HG02885 (cell line): ENCODE measurements at regions not wholly inside any gene's neighbourhood (a gene's known extent, or its start where the extent isn't known, plus 50 kb on each side); places are given as distances from the start of the nearest gene placed in this dataset.
"Not testable (repeated sequence)": the region's sequence is repeated elsewhere in the genome, so short reads cannot be mapped to it uniquely, and the experiment has no call there.

ENCODE experiments used
- ATAC-seq: cut with Tn5 transposase; IDR thresholded peaks from one replicate; pipeline ENCODE4 v1.9.1; 2021; ENCODE audit warnings: mild to moderate bottlenecking; ENCODE audit not compliant: unreplicated experiment, poor library complexity

DNA sequence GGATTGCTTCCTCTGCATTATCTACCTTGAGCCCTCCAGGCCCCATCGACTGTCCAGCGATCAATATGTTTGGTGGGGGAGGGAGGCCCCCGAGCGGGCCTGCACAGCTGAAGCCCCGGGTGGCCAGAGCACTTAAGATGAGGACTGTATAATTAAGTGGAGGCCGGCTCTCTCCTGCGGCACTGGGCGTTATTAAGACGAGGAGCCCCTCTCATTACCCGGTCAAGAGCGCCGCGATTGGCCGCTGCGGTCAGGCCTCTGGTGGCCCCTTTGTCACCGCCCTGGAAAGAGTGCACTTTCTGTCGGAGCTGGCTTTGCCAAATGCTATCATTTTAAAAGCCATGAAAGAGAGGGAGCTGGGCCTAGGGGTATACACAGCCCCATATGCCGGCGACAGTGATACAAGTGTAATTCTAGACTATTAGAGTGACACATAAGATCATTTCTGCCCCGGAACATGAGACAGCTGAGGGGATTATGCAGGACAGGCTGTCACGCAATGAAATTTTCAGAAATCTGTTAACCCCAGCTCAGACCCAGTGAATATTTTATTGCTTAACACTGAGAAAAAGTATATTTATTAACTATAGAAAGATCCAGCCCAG, 106.3 kb upstream of the IRX1 start:
- ATAC-seq = no peak

DNA sequence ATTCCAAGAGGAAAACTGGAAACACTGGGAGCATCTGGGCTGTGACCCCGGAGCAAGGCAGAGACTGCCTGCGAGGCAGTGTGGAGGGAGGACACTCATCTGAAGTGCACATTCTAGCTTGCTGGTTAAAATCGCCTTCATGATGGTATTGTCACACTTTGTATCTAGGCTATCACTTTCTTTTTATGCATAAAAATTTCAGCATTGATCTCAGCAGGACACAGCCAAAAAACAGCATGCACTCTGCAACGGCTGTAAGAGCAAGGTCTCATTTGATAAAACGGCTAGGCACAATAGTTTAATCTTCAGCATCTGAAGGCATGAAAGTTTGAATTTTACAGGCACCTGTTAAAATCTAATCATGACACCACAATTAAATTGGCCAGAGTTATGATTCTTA, 110.8 kb upstream of the IRX1 start:
- ATAC-seq = no peak

- ATAC-seq = no peak
Measured at GRCh38 chr5:3481175-3481574, 114.5 kb upstream of the IRX1 start.

- no peak for ATAC-seq
Measured at GRCh38 chr5:3475674-3476073, 120.0 kb upstream of the IRX1 start.

- no peak for ATAC-seq
Measured at GRCh38 chr5:3466392-3466791, 129.2 kb upstream of the IRX1 start.

DNA sequence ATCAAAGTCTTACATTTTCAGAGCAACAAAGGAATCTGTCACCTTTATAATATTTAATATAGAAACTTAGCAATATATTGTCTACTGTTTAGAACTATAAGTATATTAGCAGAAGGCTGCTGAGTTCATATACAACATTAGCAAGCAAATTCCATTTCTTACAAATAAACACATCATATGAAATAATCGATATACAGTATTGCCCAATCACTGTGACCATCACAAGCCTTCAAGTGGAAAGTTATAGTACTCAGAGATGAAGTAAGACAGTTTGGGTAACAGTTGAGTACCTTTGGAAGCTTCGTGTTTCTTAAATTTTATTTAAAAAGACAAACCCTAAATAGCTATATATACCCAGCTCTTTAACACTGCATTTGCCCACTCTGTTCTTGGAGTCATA, 135.2 kb upstream of the IRX1 start:
- ATAC-seq = no peak

DNA sequence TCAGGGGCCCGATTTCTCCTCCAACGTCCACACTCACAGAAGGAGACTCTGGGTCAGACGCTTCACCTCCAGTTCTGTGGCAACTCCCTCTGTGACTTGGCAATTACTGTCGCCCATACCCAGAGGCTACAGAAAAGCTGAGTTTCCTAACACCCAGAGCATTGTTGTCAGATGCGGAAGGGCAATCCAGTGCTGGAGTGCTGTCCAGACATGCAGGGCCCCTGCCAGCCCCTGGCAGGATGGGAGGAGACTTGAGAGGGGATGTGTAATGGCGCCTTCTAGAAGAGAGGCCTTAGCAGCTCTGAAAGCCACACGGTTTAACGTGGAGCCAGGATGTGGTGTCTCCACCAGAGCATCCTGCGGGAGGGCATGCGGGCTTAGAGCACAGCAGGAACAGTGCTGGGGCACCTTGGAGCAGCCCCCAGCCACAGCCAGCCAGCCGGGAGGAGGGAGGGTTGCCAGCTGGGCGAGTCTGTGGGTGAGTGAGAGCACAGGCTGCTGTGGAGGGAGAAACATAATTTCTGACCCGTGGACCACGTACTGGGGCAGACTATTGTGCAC, 139.4 kb upstream of the IRX1 start:
- ATAC-seq = no peak

- not testable (repeated sequence) for ATAC-seq
Measured at GRCh38 chr5:3454028-3454427, 141.6 kb upstream of the IRX1 start.

DNA sequence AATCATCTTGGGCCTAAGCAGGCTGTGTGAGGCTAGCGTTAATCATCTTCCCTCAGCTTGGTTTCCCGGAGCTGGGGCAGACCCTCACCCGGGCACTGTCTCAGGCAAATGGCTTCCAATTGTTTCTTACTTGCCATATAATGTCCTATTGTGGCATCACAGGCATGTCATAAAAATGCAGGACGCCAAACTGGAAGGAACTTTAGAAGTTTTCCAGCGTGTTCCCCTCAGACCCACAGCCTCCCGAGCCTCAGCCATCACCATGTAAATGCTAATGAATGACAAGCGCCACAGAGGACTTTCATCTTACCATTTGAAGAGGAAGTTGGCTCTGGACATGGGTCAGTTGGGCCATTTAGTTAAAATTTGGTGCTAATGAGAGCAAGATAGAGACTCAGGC, 143.0 kb upstream of the IRX1 start:
- no peak for ATAC-seq

DNA sequence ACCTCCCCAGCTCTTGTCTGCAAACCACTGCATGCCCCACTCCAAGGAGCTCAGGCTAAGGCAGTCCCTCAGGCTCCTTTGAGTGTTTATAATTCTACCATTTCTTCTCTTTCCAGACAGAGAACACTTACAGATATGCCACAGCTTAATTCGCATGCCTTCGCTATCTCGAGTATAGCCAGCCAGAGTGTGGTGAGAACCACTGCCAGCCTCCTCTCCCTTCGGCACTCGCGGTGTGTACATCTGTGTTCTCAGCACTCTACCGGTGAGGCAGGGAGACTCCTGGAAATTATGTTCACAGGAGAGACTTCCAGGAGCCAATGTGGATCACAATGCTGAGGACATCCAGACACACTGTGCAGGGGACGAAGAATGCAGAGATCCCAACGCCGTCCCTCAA, 143.7 kb upstream of the IRX1 start:
- ATAC-seq = no peak

DNA sequence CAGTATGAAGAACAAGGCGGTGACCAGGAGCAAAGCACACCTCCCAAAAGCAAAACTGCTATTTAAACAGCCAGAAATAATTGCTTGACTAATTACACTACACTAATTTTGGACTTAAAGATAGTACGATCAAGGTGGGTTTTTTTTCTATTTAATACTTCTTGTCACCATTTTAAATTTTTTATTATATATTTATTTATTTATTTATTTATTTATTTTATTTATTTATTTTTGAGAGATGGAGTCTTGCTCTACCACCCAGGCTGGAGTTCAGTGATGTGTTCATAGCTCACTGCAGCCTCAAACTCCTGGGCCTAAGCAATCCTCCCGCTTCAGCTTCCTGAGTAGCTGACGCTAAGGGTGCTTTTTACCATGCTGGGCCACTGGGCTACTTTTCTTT, 146.2 kb upstream of the IRX1 start:
- ATAC-seq = no peak

DNA sequence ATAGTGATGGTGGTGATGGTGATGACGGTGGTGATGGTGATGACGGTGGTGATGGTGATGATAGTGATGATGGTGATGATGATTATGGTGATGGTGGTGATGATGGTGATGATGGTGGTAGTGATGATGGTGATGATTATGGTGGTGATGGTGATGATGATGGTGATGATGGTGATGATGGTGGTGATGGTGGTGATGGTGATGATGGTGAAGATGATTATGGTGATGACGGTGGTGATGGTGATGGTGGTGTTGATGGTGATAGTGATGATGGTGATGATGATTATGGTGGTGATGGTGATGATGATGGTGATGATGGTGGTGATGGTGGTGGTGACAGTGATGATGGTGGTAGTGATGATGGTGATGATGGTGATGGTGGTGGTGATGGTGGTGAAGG, 149.2 kb upstream of the IRX1 start:
- no peak for ATAC-seq

DNA sequence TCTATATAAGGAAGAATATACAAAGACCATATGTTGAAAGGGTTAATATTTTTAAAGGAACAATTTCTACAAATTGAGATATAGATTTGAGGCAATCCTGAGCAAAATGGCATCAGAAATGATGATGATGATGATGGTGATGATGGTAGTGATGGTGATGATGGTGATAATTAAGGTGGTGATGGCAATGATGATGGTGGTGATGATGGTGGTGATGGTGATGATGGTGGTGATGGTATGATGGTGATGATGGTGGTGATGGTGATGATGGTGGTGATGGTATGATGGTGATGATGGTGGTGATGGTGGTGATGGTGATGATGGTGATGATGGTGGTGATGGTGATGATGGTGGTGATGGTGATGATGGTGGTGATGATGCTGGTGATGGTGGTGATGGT, 150.1 kb upstream of the IRX1 start:
- not testable (repeated sequence) for ATAC-seq

GRCh38 chr5:3432135-3432534, 163.5 kb upstream of the IRX1 start:
- no peak for ATAC-seq

GRCh38 chr5:3430691-3431090, 164.9 kb upstream of the IRX1 start:
- ATAC-seq = no peak

DNA sequence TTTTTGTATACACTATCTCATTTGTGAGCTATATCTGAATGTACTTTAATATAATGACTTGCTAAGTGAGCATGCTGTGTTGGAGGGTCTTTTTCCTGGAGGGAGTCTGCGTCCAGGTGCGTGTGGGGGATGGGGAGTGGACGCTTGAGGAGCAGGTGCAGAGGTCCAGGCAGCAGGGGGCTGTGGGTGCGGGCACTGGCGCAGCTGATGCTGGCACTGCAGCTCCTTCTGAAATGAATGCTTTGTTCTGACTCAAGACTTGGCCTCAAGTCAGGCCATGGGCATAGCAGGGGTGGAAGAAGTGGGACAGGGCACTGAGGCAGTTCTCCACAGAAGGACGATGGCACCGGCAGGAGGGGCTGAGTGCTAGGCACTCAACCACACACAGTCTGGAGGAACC, 165.7 kb upstream of the IRX1 start:
- no peak for ATAC-seq

GRCh38 chr5:3428334-3428733, 167.3 kb upstream of the IRX1 start:
- ATAC-seq = no peak

DNA sequence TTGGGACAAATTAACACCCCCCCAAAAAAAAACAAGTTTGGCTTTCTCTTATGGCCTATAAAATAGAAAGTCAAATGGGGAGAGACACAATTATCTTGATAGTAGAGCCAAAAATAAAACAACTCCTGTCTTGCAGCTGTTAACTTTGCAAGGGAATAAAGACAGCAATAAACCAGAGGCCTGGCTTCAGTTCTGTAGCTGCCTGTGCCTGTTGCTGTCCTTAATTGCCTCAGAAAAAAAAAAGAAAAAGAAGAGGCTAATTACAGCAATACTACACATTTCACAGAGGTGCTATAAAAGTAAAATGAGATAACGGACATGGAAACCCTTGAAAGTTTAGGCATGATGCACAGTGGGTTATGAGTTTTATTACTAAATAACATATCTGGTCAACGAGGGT, 170.7 kb upstream of the IRX1 start:
- ATAC-seq = no peak

- ATAC-seq = no peak
Measured at GRCh38 chr5:3417376-3417943, 178.2 kb upstream of the IRX1 start.

GRCh38 chr5:3414371-3414770, 181.3 kb upstream of the IRX1 start:
- ATAC-seq = no peak

DNA sequence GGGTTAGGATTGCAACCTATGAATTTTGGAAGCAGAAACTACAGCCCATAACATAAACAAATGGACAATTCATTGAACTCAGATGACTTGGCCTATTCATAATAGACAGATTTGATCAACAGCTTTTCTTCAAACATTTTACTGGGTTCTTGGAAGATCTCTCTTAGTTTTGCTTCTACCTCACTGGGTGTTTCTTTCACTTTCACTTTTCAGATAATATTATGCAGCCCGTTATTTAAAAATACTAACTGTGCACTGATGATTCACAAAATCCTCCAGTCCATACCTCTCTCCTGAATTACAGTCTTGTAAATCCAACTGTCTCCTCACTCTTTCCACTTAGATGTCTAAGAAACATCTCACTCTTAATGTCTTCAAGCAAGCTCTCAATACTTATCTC, 183.5 kb upstream of the IRX1 start:
- no peak for ATAC-seq

GRCh38 chr5:3411363-3411762, 184.3 kb upstream of the IRX1 start:
- no peak for ATAC-seq
